HAP-1 (cell line): ENCODE measurements at regions not wholly inside any gene's neighbourhood (a gene's known extent, or its start where the extent isn't known, plus 50 kb on each side); places are given as distances from the start of the nearest gene placed in this dataset.
"Not testable (repeated sequence)": the region's sequence is repeated elsewhere in the genome, so short reads cannot be mapped to it uniquely, and the experiment has no call there.

Experiments
- DNase-seq, 2 experiments: peaks; one replicate each; pipeline ENCODE4 v3.0.0-alpha.2; 2016 to 2020; ENCODE audit warnings: low spot score in 2 of 2
- H3K27me3 ChIP-seq: fragments of 250-450 bp; sonication (Bioruptor Pico); 2 replicates; pipeline ENCODE4 v1.5.1; 2020; ENCODE audit warnings: low read depth, mild to moderate bottlenecking, moderate library complexity
- H3K36me3 ChIP-seq: fragments of 250-450 bp; sonication (Bioruptor Pico); replicated peaks from 2 replicates; pipeline ENCODE4 v1.5.1; 2020; ENCODE audit warnings: mild to moderate bottlenecking
- H3K4me1 ChIP-seq: fragments of 250-450 bp; sonication (Bioruptor Pico); 2 replicates; pipeline ENCODE4 v1.5.1; 2020; ENCODE audit warnings: mild to moderate bottlenecking
- H3K4me3 ChIP-seq: fragments of 250-450 bp; sonication (Bioruptor Pico); 2 replicates; pipeline ENCODE4 v1.5.1; 2020; ENCODE audit warnings: mild to moderate bottlenecking, moderate library complexity
- H3K9me3 ChIP-seq: fragments of 250-450 bp; sonication (Bioruptor Pico); 2 replicates; pipeline ENCODE4 v1.5.1; 2020; ENCODE audit warnings: mild to moderate bottlenecking, moderate library complexity
- in situ Hi-C: fragments of 300-500 bp; cut with MboI; formaldehyde crosslinking; loops from 3 replicates; pipeline ENCODE4 v1.14.3; 2020; ENCODE audit warnings: low sequenced_read_pairs, inconsistent platforms, mixed read lengths

DNA sequence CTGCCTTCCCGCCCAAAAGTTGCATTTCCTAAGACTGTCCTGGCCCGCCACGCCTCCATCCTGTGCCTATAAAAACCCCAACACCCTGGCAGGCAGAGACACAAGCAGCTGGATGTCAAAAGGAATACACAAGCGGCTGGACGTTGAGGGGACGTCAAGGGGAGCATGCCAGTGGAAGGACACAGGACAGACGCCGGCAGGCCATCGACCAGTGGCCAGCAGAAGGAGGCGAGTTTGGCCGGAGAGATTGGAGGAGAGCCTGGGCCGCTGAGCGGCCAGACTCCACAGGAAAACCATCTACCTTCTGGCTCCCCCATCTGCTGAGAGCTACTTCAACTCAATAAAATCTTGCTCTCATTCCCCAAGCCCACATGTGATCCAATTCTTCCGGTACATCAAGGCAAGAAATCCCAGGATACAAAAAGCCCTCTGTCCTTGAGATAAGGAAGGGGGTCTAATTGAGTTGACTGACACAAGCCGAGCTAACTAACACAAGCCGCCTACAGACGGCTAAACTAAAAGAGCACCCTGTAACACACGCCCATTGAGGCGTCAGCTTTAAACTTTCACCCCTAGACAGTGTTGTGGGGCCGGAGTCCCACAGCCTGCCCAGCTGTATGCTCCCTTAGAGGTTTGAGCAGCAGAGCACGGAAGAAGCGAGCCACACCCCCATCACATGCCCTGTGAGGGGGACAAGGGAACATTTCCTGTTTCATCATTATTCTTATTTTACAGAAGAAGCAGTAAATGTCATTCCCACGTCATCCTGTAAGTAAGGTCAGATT lies 150.3 kb upstream of the PHYHIPL start:
- Histone ChIP-seq H3K4me1 (no peaks in the 10 kb centered on the region), H3K27me3 (no peaks in the 10 kb centered on the region), H3K36me3 (no peaks in the 10 kb centered on the region), H3K4me3 (no peak overlapping the region), H3K9me3 (no peaks in the 10 kb centered on the region)
- DNase-seq, result no peak
- in situ Hi-C loops, result no loop called here

GRCh38 chr10:59027975-59028655 lies 148.3 kb upstream of the PHYHIPL start:
- no peaks in the 10 kb centered on the region for H3K4me1 ChIP-seq
- no peaks in the 10 kb centered on the region for H3K9me3 ChIP-seq
- no peak for DNase-seq
- H3K36me3 ChIP-seq, result no peaks in the 10 kb centered on the region
- in situ Hi-C loops, result no loop called here
- no peaks in the 10 kb centered on the region for H3K27me3 ChIP-seq
- H3K4me3 ChIP-seq, result no peak overlapping the region

- H3K36me3 ChIP-seq, result no peaks in the 10 kb centered on the region
- H3K27me3 ChIP-seq, result no peaks in the 10 kb centered on the region
- in situ Hi-C loops, result no loop called here
- DNase-seq, result no peak
- no peaks in the 10 kb centered on the region for H3K4me1 ChIP-seq
- no peaks in the 10 kb centered on the region for H3K9me3 ChIP-seq
- no peak overlapping the region for H3K4me3 ChIP-seq
Observed at GRCh38 chr10:59033622-59034021, 142.8 kb upstream of the PHYHIPL start.

DNA sequence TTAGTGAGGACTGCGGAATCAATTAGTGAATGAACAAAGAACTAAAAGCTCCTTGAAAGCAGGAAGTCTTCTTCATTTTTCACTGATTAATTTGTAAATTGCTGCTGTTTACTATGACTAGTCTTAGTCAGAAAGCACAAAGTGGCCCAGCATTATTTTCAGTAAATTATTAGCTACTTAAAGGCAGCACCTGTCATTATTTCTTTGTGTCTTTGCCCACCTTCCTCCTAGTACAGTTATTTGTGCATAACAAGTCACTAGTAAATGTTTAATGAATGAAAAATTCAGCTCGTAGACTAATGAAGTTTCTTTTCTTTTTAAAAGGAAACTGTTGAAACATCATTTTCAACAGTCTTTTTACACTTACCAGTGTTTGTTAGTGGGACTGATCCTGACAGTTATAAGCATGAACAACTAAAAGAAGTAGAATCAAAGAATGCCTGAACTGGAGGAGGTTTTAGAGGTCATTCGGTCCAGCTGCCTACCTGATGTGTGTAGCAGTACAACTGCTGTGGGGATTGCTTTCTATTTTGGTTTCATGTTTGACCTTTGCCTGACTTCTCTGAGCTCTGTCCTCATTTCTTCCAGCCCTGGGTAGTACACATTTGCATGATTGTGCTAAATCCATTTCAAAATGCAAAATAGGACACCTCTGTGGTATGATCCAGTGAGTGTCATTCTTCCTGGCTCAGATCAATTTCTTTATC lies 140.0 kb upstream of the PHYHIPL start:
- in situ Hi-C loops, result no loop called here
- no peaks in the 10 kb centered on the region for H3K4me1 ChIP-seq
- no peaks in the 10 kb centered on the region for H3K36me3 ChIP-seq
- H3K9me3 ChIP-seq, result no peaks in the 10 kb centered on the region
- DNase-seq, result no peak
- no peak overlapping the region for H3K4me3 ChIP-seq
- no peaks in the 10 kb centered on the region for H3K27me3 ChIP-seq

DNA sequence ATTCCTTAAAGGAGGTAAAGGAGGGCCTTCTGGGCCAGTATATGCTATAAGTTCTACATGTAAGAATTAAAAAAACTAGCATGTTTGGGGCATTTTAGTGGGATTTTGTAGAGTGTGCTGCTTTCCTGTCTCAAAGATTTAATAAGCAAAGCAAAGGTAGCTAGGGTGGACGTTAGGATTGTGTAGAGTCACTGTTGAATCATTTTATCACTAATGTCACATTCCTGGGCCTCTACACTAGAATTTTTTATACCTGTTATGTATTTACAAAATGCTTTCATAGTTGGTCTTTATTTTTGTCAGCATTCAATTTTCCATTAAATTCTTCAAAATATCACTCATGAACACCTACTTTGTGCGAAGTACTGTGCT lies 139.4 kb upstream of the PHYHIPL start:
- Histone ChIP-seq H3K4me1 (no peaks in the 10 kb centered on the region), H3K4me3 (no peak overlapping the region), H3K27me3 (no peaks in the 10 kb centered on the region), H3K9me3 (no peaks in the 10 kb centered on the region), H3K36me3 (no peaks in the 10 kb centered on the region)
- no peak for DNase-seq
- in situ Hi-C loops, result no loop called here

GRCh38 chr10:59037506-59037905 lies 138.9 kb upstream of the PHYHIPL start:
- H3K4me1 ChIP-seq, result no peaks in the 10 kb centered on the region
- no peaks in the 10 kb centered on the region for H3K36me3 ChIP-seq
- H3K4me3 ChIP-seq, result no peak overlapping the region
- no peaks in the 10 kb centered on the region for H3K27me3 ChIP-seq
- no peaks in the 10 kb centered on the region for H3K9me3 ChIP-seq
- in situ Hi-C loops, result no loop called here
- DNase-seq, result no peak

- DNase-seq, H3K9me3 ChIP-seq, in situ Hi-C loops, H3K27me3 ChIP-seq, H3K4me3 ChIP-seq, H3K36me3 ChIP-seq, H3K4me1 ChIP-seq: not testable (repeated sequence)
Observed at GRCh38 chr10:59043358-59043757, 133.1 kb upstream of the PHYHIPL start.

DNA sequence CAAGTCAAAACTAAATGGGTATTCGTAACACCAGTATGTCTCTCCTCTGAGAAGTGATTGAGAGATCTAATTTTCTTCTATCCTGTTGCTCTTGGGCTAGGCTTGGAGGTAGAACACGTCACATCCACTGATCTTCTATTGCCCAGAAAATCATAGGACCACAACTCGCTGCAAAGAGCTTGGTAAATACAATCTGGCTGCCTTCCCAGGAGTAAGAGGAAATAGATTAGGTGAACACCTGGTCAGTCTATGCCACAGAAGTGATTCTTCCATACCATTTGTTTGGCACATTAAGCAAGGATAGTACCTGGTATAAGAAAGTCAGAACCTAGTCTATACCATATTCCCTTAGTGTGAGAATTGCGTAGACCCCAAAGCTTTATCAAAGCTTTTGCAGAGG lies 129.3 kb upstream of the PHYHIPL start:
- Histone ChIP-seq H3K4me1 (no peaks in the 10 kb centered on the region), H3K36me3 (no peaks in the 10 kb centered on the region), H3K27me3 (no peaks in the 10 kb centered on the region), H3K4me3 (no peak overlapping the region), H3K9me3 (no peaks in the 10 kb centered on the region)
- in situ Hi-C loops, result no loop called here
- DNase-seq, result no peak

GRCh38 chr10:59047957-59048618 lies 128.4 kb upstream of the PHYHIPL start:
- Histone ChIP-seq H3K27me3 (no peaks in the 10 kb centered on the region), H3K9me3 (no peaks in the 10 kb centered on the region), H3K4me3 (no peak overlapping the region), H3K36me3 (no peaks in the 10 kb centered on the region), H3K4me1 (no peaks in the 10 kb centered on the region)
- DNase-seq, result no peak
- in situ Hi-C loops, result no loop called here

- H3K9me3 ChIP-seq, in situ Hi-C loops, H3K36me3 ChIP-seq, DNase-seq, H3K4me3 ChIP-seq, H3K4me1 ChIP-seq, H3K27me3 ChIP-seq: not testable (repeated sequence)
Observed at GRCh38 chr10:59053502-59053901, 122.9 kb upstream of the PHYHIPL start.

DNA sequence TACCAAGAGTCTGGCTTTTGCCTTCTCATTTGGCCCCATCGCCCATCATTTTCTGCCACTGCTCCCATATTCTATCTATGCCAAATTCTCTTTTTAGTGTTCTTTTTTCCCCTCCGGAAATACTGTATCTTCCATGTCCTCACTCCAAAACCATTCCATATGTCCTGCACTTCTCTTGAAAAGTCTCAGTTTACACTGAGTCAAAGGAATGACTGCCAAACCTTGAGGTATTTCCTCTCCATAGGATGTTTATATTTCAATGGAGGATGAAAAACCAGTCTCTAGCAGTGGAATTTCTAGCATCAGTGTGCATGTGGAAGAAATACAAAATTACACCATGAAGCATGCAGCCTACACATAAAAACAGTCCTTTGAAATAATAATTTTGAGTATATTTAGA lies 121.4 kb upstream of the PHYHIPL start:
- Histone ChIP-seq H3K4me3 (no peak overlapping the region), H3K36me3 (no peaks in the 10 kb centered on the region), H3K27me3 (no peaks in the 10 kb centered on the region), H3K9me3 (no peaks in the 10 kb centered on the region), H3K4me1 (no peaks in the 10 kb centered on the region)
- DNase-seq, result no peak
- in situ Hi-C loops, result no loop called here

- Histone ChIP-seq H3K36me3 (no peaks in the 10 kb centered on the region), H3K9me3 (no peaks in the 10 kb centered on the region), H3K4me3 (no peak overlapping the region), H3K27me3 (no peaks in the 10 kb centered on the region), H3K4me1 (no peaks in the 10 kb centered on the region)
- DNase-seq, result no peak
- in situ Hi-C loops, result no loop called here
Observed at GRCh38 chr10:59057345-59057744, 119.1 kb upstream of the PHYHIPL start.

DNA sequence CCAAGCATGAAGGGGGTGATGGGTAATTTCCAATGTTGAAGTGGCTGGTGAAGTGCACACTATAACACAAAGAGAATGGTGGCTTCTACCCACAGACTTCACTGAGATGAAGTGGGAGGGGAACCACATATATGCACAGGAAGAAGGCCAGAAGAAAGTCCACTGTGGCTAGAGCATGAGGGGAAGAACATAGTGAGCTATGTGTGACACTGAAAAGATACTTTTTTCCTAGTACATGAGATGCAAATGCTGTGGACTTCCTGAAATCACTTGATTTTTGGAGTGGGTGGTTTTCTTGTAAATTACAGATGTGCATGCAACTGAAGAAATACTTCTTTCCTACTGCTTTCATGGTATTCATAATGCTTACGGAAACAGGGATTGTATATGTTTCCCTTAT lies 115.6 kb upstream of the PHYHIPL start:
- Histone ChIP-seq H3K27me3 (no peaks in the 10 kb centered on the region), H3K4me1 (no peaks in the 10 kb centered on the region), H3K36me3 (no peaks in the 10 kb centered on the region), H3K4me3 (no peak overlapping the region), H3K9me3 (no peaks in the 10 kb centered on the region)
- in situ Hi-C loops, result no loop called here
- DNase-seq, result no peak

- in situ Hi-C loops, result no loop called here
- Histone ChIP-seq H3K9me3 (no peaks in the 10 kb centered on the region), H3K36me3 (no peaks in the 10 kb centered on the region), H3K4me1 (peaks cover 5% of the 10 kb centered on the region), H3K27me3 (no peaks in the 10 kb centered on the region), H3K4me3 (no peak overlapping the region)
- no peak for DNase-seq
Observed at GRCh38 chr10:59063491-59063890, 113.0 kb upstream of the PHYHIPL start.
